IMR-90 (cell line): ENCODE measurements at regions not wholly inside any gene's neighbourhood (a gene's known extent, or its start where the extent isn't known, plus 50 kb on each side); places are given as distances from the start of the nearest gene placed in this dataset.

Experiments
- ATAC-seq: fragments of 200-7000 bp; cut with Tn5 transposase; 2 replicates; pipeline ENCODE4 v1.9.1; 2020; ENCODE audit warnings: low read depth, mild to moderate bottlenecking, moderate library complexity
- BruUV-seq: library from RNA; stranded (reverse); fragments of 400-500 nt; replicated peaks from 2 replicates; lab custom pipeline; 2021; lab: Mats Ljungman, UMichigan
- CTCF ChIA-PET: fragments of 300-600 bp; formaldehyde crosslinking; extraction: SDS; loops from one replicate; lab custom pipeline; 2021; ENCODE audit warnings: antibody characterized with exemption; lab: Yijun Ruan, JAX
- POLR2A ChIA-PET: fragments of 300-600 bp; sonication (Branson Sonifier 250); formaldehyde crosslinking; loops from one replicate; lab custom pipeline; 2022; ENCODE audit warnings: antibody characterized with exemption; ENCODE audit not compliant: unreplicated experiment; lab: Charles Lee
- DNase-seq: peaks from one replicate; pipeline ENCODE4 v3.0.0; 2013
- H2AFZ ChIP-seq: replicated peaks from 2 replicates; pipeline ENCODE3; 2013; ENCODE audit warnings: low read length, mild to moderate bottlenecking; ENCODE audit not compliant: poor library complexity
- H2AK5ac ChIP-seq: 2 replicates; pipeline ENCODE4 v1.6.1; 2013; ENCODE audit warnings: low read depth, low read length, inconsistent platforms
- H2AK9ac ChIP-seq: replicated peaks from 2 replicates; pipeline ENCODE3; 2013; ENCODE audit warnings: mild to moderate bottlenecking, low read depth, low read length, moderate library complexity; ENCODE audit not compliant: poor library complexity
- H2BK120ac ChIP-seq: 2 replicates; pipeline ENCODE4 v1.6.1; 2013; ENCODE audit warnings: low read depth, low read length, inconsistent platforms
- H2BK15ac ChIP-seq: 3 replicates; pipeline ENCODE4 v1.6.1; 2013; ENCODE audit warnings: low read depth, low read length, inconsistent platforms
- H2BK20ac ChIP-seq: 2 replicates; pipeline ENCODE4 v1.6.1; 2013; ENCODE audit warnings: low read depth, mild to moderate bottlenecking, inconsistent platforms, low read length, moderate library complexity
- H2BK5ac ChIP-seq: 2 replicates; pipeline ENCODE4 v1.6.1; 2013; ENCODE audit warnings: mild to moderate bottlenecking, low read depth, low read length, inconsistent platforms; ENCODE audit not compliant: poor library complexity, severe bottlenecking
- H3K14ac ChIP-seq: replicated peaks from 2 replicates; pipeline ENCODE4 v1.6.1; 2013; ENCODE audit warnings: low read depth, low read length, inconsistent platforms
- H3K18ac ChIP-seq: 2 replicates; pipeline ENCODE4 v1.6.1; 2013; ENCODE audit warnings: low read depth, low read length, control low read depth
- H3K23ac ChIP-seq: 2 replicates; pipeline ENCODE4 v1.6.1; 2013; ENCODE audit warnings: low read depth, low read length, inconsistent platforms
- H3K27ac ChIP-seq: 2 replicates; pipeline ENCODE4 v1.5.1; 2013; ENCODE audit warnings: mild to moderate bottlenecking, control low read depth, low read length; ENCODE audit not compliant: insufficient read depth
- H3K27me3 ChIP-seq: 2 replicates; pipeline ENCODE4 v1.6.1; 2013; ENCODE audit warnings: low read length; ENCODE audit not compliant: control insufficient read depth, insufficient read depth
- H3K36me3 ChIP-seq: 2 replicates; pipeline ENCODE4 v1.6.1; 2013; ENCODE audit warnings: low read length, mixed read lengths; ENCODE audit not compliant: control insufficient read depth, insufficient read depth
- H3K4ac ChIP-seq: 2 replicates; pipeline ENCODE4 v1.6.1; 2013; ENCODE audit warnings: low read depth, low read length, inconsistent platforms
- H3K4me1 ChIP-seq: 2 replicates; pipeline ENCODE4 v1.6.1; 2013; ENCODE audit warnings: low read length, mixed read lengths; ENCODE audit not compliant: control insufficient read depth, insufficient read depth
- H3K4me2 ChIP-seq: 2 replicates; pipeline ENCODE4 v1.6.1; 2013; ENCODE audit warnings: low read depth, mild to moderate bottlenecking, control low read depth, low read length, moderate library complexity
- H3K4me3 ChIP-seq: 2 replicates; pipeline ENCODE4 v1.5.1; 2013; ENCODE audit warnings: low read depth, mild to moderate bottlenecking, control low read depth, low read length, moderate library complexity; ENCODE audit not compliant: insufficient read depth
- H3K56ac ChIP-seq: 2 replicates; pipeline ENCODE4 v1.6.1; 2013; ENCODE audit warnings: low read length, inconsistent platforms; ENCODE audit not compliant: insufficient read depth; ENCODE audit errors: extremely low read depth
- H3K79me1 ChIP-seq, 2 experiments: 2 replicates each; pipeline ENCODE4 v1.6.1; 2013; ENCODE audit warnings: low read length in 2 of 2, inconsistent platforms in 1 of 2, low read depth in 1 of 2
- H3K9ac ChIP-seq: 2 replicates; pipeline ENCODE4 v1.6.1; 2013; ENCODE audit warnings: low read depth, low read length, control low read depth
- H3K9me1 ChIP-seq: 2 replicates; pipeline ENCODE4 v1.6.1; 2013; ENCODE audit warnings: low read length, inconsistent platforms; ENCODE audit not compliant: insufficient read depth
- H3K9me3 ChIP-seq: 2 replicates; pipeline ENCODE4 v1.6.1; 2013; ENCODE audit warnings: low read length; ENCODE audit not compliant: control insufficient read depth, insufficient read depth
- H4K20me1 ChIP-seq: 2 replicates; pipeline ENCODE4 v1.6.1; 2013; ENCODE audit warnings: low read length, inconsistent platforms; ENCODE audit not compliant: insufficient read depth
- H4K5ac ChIP-seq: 2 replicates; pipeline ENCODE4 v1.6.1; 2013; ENCODE audit warnings: mild to moderate bottlenecking, low read depth, low read length, control low read depth
- H4K8ac ChIP-seq, 2 experiments: 2 replicates each; pipeline ENCODE4 v1.6.1; 2013; ENCODE audit warnings: low read depth in 2 of 2, low read length in 2 of 2, control low read depth in 1 of 2, inconsistent platforms in 1 of 2
- H4K91ac ChIP-seq: 2 replicates; pipeline ENCODE4 v1.6.1; 2013; ENCODE audit warnings: low read depth, low read length, inconsistent platforms; ENCODE audit not compliant: insufficient read depth
- BHLHE40 ChIP-seq: fragments of 150-350 bp; IDR thresholded peaks from 2 replicates; pipeline ENCODE4 v1.6.1; 2016; ENCODE audit warnings: mild to moderate bottlenecking, low read depth, low read length
- CEBPB ChIP-seq: IDR thresholded peaks from 2 replicates; pipeline ENCODE4 v1.6.1; 2012; ENCODE audit warnings: low read depth, low read length, improper control_type of control experiment
- CHD1 ChIP-seq: IDR thresholded peaks from 2 replicates; pipeline ENCODE4 v1.6.1; 2012; ENCODE audit warnings: low read depth, low read length, improper control_type of control experiment
- CTCF ChIP-seq: conservative IDR thresholded peaks from 2 replicates; pipeline ENCODE4 v1.5.1; 2012; ENCODE audit warnings: mild to moderate bottlenecking, low read depth, low read length, improper control_type of control experiment
- ELK1 ChIP-seq: fragments of 150-350 bp; IDR thresholded peaks from 2 replicates; pipeline ENCODE4 v1.6.1; 2016; ENCODE audit warnings: low read depth, mild to moderate bottlenecking, low read length, moderate library complexity, borderline replicate concordance
- FOS ChIP-seq: fragments of 150-350 bp; IDR thresholded peaks from 2 replicates; pipeline ENCODE4 v1.6.1; 2016; ENCODE audit warnings: low read depth, low read length
- MAFK ChIP-seq: IDR thresholded peaks from 2 replicates; pipeline ENCODE4 v1.6.1; 2012; ENCODE audit warnings: low read depth, low read length, improper control_type of control experiment
- MAZ ChIP-seq: IDR thresholded peaks from 2 replicates; pipeline ENCODE4 v1.6.1; 2012; ENCODE audit warnings: low read depth, mild to moderate bottlenecking, low read length, improper control_type of control experiment, moderate library complexity, borderline replicate concordance
- MXI1 ChIP-seq: IDR thresholded peaks from 2 replicates; pipeline ENCODE4 v1.6.1; 2012; ENCODE audit warnings: low read depth, mild to moderate bottlenecking, low read length, moderate library complexity, borderline replicate concordance
- NFE2L2 ChIP-seq: fragments of 150-350 bp; IDR thresholded peaks from 2 replicates; pipeline ENCODE4 v1.6.1; 2016; ENCODE audit warnings: low read depth, mild to moderate bottlenecking, low read length
- POLR2A ChIP-seq: IDR thresholded peaks from 2 replicates; pipeline ENCODE4 v1.6.1; 2012; ENCODE audit warnings: mild to moderate bottlenecking, low read depth, low read length
- RAD21 ChIP-seq: IDR thresholded peaks from 2 replicates; pipeline ENCODE4 v1.6.1; 2012; ENCODE audit warnings: low read length, improper control_type of control experiment
- RCOR1 ChIP-seq: IDR thresholded peaks from 2 replicates; pipeline ENCODE4 v1.6.1; 2012; ENCODE audit warnings: mild to moderate bottlenecking, low read length, improper control_type of control experiment; ENCODE audit not compliant: insufficient replicate concordance
- RFX5 ChIP-seq: IDR thresholded peaks from 2 replicates; pipeline ENCODE4 v1.8.0; 2012; ENCODE audit warnings: low read depth, mild to moderate bottlenecking, low read length, moderate library complexity
- SMC3 ChIP-seq: fragments of 150-350 bp; IDR thresholded peaks from 2 replicates; pipeline ENCODE4 v1.6.1; 2016; ENCODE audit warnings: low read depth, mild to moderate bottlenecking, antibody characterized with exemption, low read length, moderate library complexity
- USF2 ChIP-seq: fragments of 150-350 bp; IDR thresholded peaks from 2 replicates; pipeline ENCODE4 v1.6.1; 2017; ENCODE audit warnings: mild to moderate bottlenecking, antibody characterized with exemption, low read length, low read depth
- WGBS, 2 experiments: methylation state at CpG; one replicate each; pipeline versions ENCODE4 v1.1.5 to v1.1.7; 2013; ENCODE audit warnings: missing lambda C conversion rate in 2 of 2; ENCODE audit not compliant: insufficient read length in 1 of 2; ENCODE audit errors: extremely low coverage in 2 of 2; 5-methylcytosine and 5-hydroxymethylcytosine counted together
- dilution Hi-C: fragments of 300-500 bp; cut with HindIII; formaldehyde crosslinking; loops from one replicate; pipeline ENCODE4 v1.14.3; 2018; ENCODE audit warnings: low sequenced_read_pairs; ENCODE audit not compliant: unreplicated experiment
- in situ Hi-C: fragments of 300-500 bp; cut with MboI; formaldehyde crosslinking; loops from 3 replicates; pipeline ENCODE4 v1.14.3; 2019; ENCODE audit warnings: low sequenced_read_pairs, inconsistent platforms, mixed read lengths
- intact Hi-C: fragments of 100-400 bp; cut with micrococcal nuclease; formaldehyde crosslinking; loops from 2 replicates; pipeline ENCODE4 v1.10.0; 2022

GRCh38 chr5:126253406-126253805 lies 169.8 kb upstream of the GRAMD2B start:
- ChIA-PET CTCF (no interaction called here), POLR2A (no interaction called here)
- Histone ChIP-seq H4K8ac (no peak overlapping the region), H2BK15ac (no peak overlapping the region), H2BK120ac (no peak overlapping the region), H2AFZ (no peak overlapping the region), H2BK20ac (no peak overlapping the region), H2BK5ac (no peak overlapping the region), H3K14ac (no peak overlapping the region), H3K9me3 (no peaks in the 10 kb centered on the region; the same call in 1 of the 2 replicates), H4K91ac (no peak overlapping the region), H3K9me1 (no peaks in the 10 kb centered on the region), H3K9ac (no peak overlapping the region), H3K4me1 (no peaks in the 10 kb centered on the region), H3K4me2 (no peak overlapping the region), H4K20me1 (no peaks in the 10 kb centered on the region), H3K27me3 (no peaks in the 10 kb centered on the region), H3K4ac (no peak overlapping the region), H3K18ac (no peak overlapping the region), H3K36me3 (no peaks in the 10 kb centered on the region), H3K23ac (no peak overlapping the region), H3K56ac (no peak overlapping the region), H3K79me1 (no peaks in the 10 kb centered on the region), H3K4me3 (no peak overlapping the region), H2AK9ac (no peak overlapping the region), H4K5ac (no peak overlapping the region), H3K27ac (no peak overlapping the region), H2AK5ac (no peak overlapping the region)
- intact Hi-C loops (no loop called here), in situ Hi-C loops (no loop called here), dilution Hi-C loops (no loop called here)
- no peak for TF ChIP-seq ELK1
- TF ChIP-seq MXI1: no peak
- TF ChIP-seq CHD1: no peak
- TF ChIP-seq CTCF: no peak
- no peak for TF ChIP-seq FOS
- TF ChIP-seq POLR2A: no peak
- TF ChIP-seq MAFK: no peak
- TF ChIP-seq USF2: no peak
- no peak for TF ChIP-seq RFX5
- no peak for TF ChIP-seq CEBPB
- no peak for TF ChIP-seq SMC3
- no peak for TF ChIP-seq MAZ
- no peak for TF ChIP-seq NFE2L2
- TF ChIP-seq BHLHE40: no peak
- no peak for TF ChIP-seq RCOR1
- no peak for TF ChIP-seq RAD21
- no TSS peak for BruUV-seq
- WGBS, 2 experiments: no CpG with 5 or more reads among the region's 1 CpG
- no peak for DNase-seq
- ATAC-seq: no peak
